ENCODE measurements at regions not wholly inside any gene's neighbourhood (a gene's known extent, or its start where the extent isn't known, plus 50 kb on each side); places are given as distances from the start of the nearest gene placed in this dataset.

- TF ChIP-seq POLR2AphosphoS5 (IDR thresholded peaks at IDR 0.05; ENCODE audit: low read depth, low read length) (no peak), SPI1 (IDR thresholded peaks at IDR 0.05; ENCODE audit: low read depth, low read length) (no peak), POLR2A (IDR thresholded peaks at IDR 0.05; ENCODE audit: low read depth, low read length) (no peak), TAF1 (IDR thresholded peaks at IDR 0.05; ENCODE audit: low read depth, low read length) (no peak), POU2F2 (IDR thresholded peaks at IDR 0.05; ENCODE audit: low read depth, low read length) (no peak)
Observed at GRCh38 chr1:229208481-229208880, 62.4 kb upstream of the RAB4A start.

Measured in GM12891 (cell line).